GM23338 (cell line): ENCODE measurements at regions not wholly inside any gene's neighbourhood (a gene's known extent, or its start where the extent isn't known, plus 50 kb on each side); places are given as distances from the start of the nearest gene placed in this dataset.

ENCODE experiments used
- ATAC-seq: fragments of 200-7000 bp; cut with Tn5 transposase; 3 replicates; pipeline ENCODE4 v1.9.1; 2020
- DNase-seq: peaks from one replicate; pipeline ENCODE4 v3.0.0-alpha.2; 2015; ENCODE audit warnings: low spot score
- H2AFZ ChIP-seq: fragments of 200-600 bp; sonication (generic); 2 replicates; pipeline ENCODE4 v1.8.0; 2016; ENCODE audit warnings: antibody characterized with exemption, mild to moderate bottlenecking, moderate library complexity
- H3F3A ChIP-seq: fragments of 200-600 bp; sonication (generic); replicated peaks from 2 replicates; pipeline ENCODE4 v1.8.0; 2017; ENCODE audit warnings: antibody characterized with exemption, mixed run types, low read depth
- H3K27ac ChIP-seq: fragments of 200-600 bp; sonication (generic); 2 replicates; pipeline ENCODE4 v1.6.1; 2016; ENCODE audit warnings: low read depth
- H3K27me3 ChIP-seq: fragments of 200-600 bp; sonication (generic); 2 replicates; pipeline ENCODE4 v1.8.0; 2016; ENCODE audit warnings: mild to moderate bottlenecking, mixed run types, moderate library complexity; ENCODE audit not compliant: insufficient read depth
- H3K36me3 ChIP-seq: fragments of 200-600 bp; sonication (generic); 2 replicates; pipeline ENCODE4 v1.8.0; 2016; ENCODE audit warnings: mild to moderate bottlenecking; ENCODE audit not compliant: insufficient read depth
- H3K4me1 ChIP-seq: fragments of 200-600 bp; sonication (generic); 2 replicates; pipeline ENCODE4 v1.8.0; 2016; ENCODE audit warnings: mild to moderate bottlenecking, moderate library complexity; ENCODE audit not compliant: insufficient read depth
- H3K4me2 ChIP-seq: fragments of 200-600 bp; sonication (generic); 2 replicates; pipeline ENCODE4 v1.7.1; 2017; ENCODE audit warnings: mixed run types
- H3K4me3 ChIP-seq: fragments of 200-600 bp; sonication (generic); 2 replicates; pipeline ENCODE4 v1.6.1; 2016; ENCODE audit warnings: mixed run types
- H3K79me2 ChIP-seq: fragments of 200-600 bp; sonication (generic); replicated peaks from 2 replicates; pipeline ENCODE4 v1.8.0; 2017; ENCODE audit warnings: mild to moderate bottlenecking; ENCODE audit not compliant: insufficient read depth
- H3K9me2 ChIP-seq: fragments of 200-600 bp; sonication (generic); 2 replicates; pipeline ENCODE4 v1.8.0; 2017; ENCODE audit not compliant: insufficient read depth
- H4K20me1 ChIP-seq: fragments of 200-600 bp; sonication (generic); replicated peaks from 2 replicates; pipeline ENCODE4 v1.8.0; 2017; ENCODE audit warnings: mild to moderate bottlenecking; ENCODE audit not compliant: insufficient read depth
- H3K27ac Mint-ChIP-seq: 2 replicates; pipeline ENCODE4 v1.8.0; 2020; ENCODE audit warnings: inconsistent platforms, mild to moderate bottlenecking, moderate library complexity, mixed read lengths
- H3K27me3 Mint-ChIP-seq: 3 replicates; pipeline ENCODE4 v1.8.0; 2022; ENCODE audit warnings: low read depth, mild to moderate bottlenecking, moderate library complexity, mixed read lengths, inconsistent platforms; ENCODE audit not compliant: insufficient read depth, poor library complexity
- H3K36me3 Mint-ChIP-seq: 3 replicates; pipeline ENCODE4 v1.8.0; 2021; ENCODE audit warnings: low read depth, mild to moderate bottlenecking, inconsistent platforms, moderate library complexity, mixed read lengths
- H3K4me1 Mint-ChIP-seq: 3 replicates; pipeline ENCODE4 v1.8.0; 2020; ENCODE audit warnings: mild to moderate bottlenecking, inconsistent platforms, mixed read lengths
- H3K4me3 Mint-ChIP-seq: 3 replicates; pipeline ENCODE4 v1.8.0; 2021; ENCODE audit warnings: moderate library complexity, mild to moderate bottlenecking, inconsistent platforms, mixed read lengths
- H3K9me3 Mint-ChIP-seq: 3 replicates; pipeline ENCODE4 v1.8.0; 2020; ENCODE audit warnings: moderate library complexity, mild to moderate bottlenecking, inconsistent platforms, mixed read lengths
- CREB1 ChIP-seq: fragments of 250-450 bp; sonication (Bioruptor Pico); IDR thresholded peaks from 2 replicates; pipeline ENCODE4 v1.5.0; 2020; ENCODE audit warnings: low read depth, mild to moderate bottlenecking, moderate library complexity
- ETS1 ChIP-seq: IDR thresholded peaks from 2 replicates; pipeline ENCODE4 v1.6.1; 2016; ENCODE audit warnings: antibody characterized with exemption
- EZH2 ChIP-seq: fragments of 200-600 bp; sonication (generic); IDR thresholded peaks from one replicate; pipeline ENCODE4 v1.8.0; 2017; ENCODE audit warnings: antibody characterized with exemption, mild to moderate bottlenecking, low read depth; ENCODE audit not compliant: unreplicated experiment
- EZH2phosphoT487 ChIP-seq: fragments of 200-600 bp; sonication (generic); IDR thresholded peaks from one replicate; pipeline ENCODE4 v1.8.1; 2018; ENCODE audit warnings: antibody characterized with exemption; ENCODE audit not compliant: unreplicated experiment
- JUNB ChIP-seq: IDR thresholded peaks from one replicate; pipeline ENCODE4 v1.6.1; 2016; ENCODE audit warnings: antibody characterized with exemption; ENCODE audit not compliant: unreplicated experiment
- NANOG ChIP-seq: IDR thresholded peaks from 2 replicates; pipeline ENCODE4 v1.6.1; 2016; ENCODE audit warnings: antibody characterized with exemption, borderline replicate concordance
- STAT1 ChIP-seq: IDR thresholded peaks from one replicate; pipeline ENCODE4 v1.6.1; 2016; ENCODE audit warnings: antibody characterized with exemption; ENCODE audit not compliant: unreplicated experiment
- ZNF331 ChIP-seq: fragments of 250-450 bp; sonication (Bioruptor Pico); IDR thresholded peaks from 2 replicates; pipeline ENCODE4 v1.5.0; 2020; ENCODE audit warnings: low read depth, mild to moderate bottlenecking, moderate library complexity
- TF ChIP-seq, protein P1 (sequence below): fragments of 250-450 bp; sonication (Bioruptor Pico); IDR thresholded peaks from 2 replicates; pipeline ENCODE4 v1.5.0; 2020; ENCODE audit warnings: mild to moderate bottlenecking, moderate library complexity

DNA sequence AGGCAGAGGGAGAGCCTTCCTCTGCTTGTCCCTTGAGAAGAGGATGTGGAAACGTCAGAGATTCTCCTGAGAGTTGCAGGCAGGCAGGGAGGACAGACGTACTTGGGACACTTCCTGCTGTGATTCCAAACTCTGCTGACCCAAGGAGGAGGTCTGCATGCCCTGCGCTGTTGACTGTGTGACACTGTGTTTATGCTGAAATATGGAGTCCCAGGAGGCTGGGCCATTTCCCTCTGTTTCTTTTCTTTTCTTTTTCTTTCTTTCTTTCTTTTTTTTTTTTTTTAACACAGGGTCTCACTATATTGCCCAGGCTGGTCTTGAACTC is 63.5 kb upstream of the BHLHE23 start (continued):
- TF ChIP-seq, protein P1, sequence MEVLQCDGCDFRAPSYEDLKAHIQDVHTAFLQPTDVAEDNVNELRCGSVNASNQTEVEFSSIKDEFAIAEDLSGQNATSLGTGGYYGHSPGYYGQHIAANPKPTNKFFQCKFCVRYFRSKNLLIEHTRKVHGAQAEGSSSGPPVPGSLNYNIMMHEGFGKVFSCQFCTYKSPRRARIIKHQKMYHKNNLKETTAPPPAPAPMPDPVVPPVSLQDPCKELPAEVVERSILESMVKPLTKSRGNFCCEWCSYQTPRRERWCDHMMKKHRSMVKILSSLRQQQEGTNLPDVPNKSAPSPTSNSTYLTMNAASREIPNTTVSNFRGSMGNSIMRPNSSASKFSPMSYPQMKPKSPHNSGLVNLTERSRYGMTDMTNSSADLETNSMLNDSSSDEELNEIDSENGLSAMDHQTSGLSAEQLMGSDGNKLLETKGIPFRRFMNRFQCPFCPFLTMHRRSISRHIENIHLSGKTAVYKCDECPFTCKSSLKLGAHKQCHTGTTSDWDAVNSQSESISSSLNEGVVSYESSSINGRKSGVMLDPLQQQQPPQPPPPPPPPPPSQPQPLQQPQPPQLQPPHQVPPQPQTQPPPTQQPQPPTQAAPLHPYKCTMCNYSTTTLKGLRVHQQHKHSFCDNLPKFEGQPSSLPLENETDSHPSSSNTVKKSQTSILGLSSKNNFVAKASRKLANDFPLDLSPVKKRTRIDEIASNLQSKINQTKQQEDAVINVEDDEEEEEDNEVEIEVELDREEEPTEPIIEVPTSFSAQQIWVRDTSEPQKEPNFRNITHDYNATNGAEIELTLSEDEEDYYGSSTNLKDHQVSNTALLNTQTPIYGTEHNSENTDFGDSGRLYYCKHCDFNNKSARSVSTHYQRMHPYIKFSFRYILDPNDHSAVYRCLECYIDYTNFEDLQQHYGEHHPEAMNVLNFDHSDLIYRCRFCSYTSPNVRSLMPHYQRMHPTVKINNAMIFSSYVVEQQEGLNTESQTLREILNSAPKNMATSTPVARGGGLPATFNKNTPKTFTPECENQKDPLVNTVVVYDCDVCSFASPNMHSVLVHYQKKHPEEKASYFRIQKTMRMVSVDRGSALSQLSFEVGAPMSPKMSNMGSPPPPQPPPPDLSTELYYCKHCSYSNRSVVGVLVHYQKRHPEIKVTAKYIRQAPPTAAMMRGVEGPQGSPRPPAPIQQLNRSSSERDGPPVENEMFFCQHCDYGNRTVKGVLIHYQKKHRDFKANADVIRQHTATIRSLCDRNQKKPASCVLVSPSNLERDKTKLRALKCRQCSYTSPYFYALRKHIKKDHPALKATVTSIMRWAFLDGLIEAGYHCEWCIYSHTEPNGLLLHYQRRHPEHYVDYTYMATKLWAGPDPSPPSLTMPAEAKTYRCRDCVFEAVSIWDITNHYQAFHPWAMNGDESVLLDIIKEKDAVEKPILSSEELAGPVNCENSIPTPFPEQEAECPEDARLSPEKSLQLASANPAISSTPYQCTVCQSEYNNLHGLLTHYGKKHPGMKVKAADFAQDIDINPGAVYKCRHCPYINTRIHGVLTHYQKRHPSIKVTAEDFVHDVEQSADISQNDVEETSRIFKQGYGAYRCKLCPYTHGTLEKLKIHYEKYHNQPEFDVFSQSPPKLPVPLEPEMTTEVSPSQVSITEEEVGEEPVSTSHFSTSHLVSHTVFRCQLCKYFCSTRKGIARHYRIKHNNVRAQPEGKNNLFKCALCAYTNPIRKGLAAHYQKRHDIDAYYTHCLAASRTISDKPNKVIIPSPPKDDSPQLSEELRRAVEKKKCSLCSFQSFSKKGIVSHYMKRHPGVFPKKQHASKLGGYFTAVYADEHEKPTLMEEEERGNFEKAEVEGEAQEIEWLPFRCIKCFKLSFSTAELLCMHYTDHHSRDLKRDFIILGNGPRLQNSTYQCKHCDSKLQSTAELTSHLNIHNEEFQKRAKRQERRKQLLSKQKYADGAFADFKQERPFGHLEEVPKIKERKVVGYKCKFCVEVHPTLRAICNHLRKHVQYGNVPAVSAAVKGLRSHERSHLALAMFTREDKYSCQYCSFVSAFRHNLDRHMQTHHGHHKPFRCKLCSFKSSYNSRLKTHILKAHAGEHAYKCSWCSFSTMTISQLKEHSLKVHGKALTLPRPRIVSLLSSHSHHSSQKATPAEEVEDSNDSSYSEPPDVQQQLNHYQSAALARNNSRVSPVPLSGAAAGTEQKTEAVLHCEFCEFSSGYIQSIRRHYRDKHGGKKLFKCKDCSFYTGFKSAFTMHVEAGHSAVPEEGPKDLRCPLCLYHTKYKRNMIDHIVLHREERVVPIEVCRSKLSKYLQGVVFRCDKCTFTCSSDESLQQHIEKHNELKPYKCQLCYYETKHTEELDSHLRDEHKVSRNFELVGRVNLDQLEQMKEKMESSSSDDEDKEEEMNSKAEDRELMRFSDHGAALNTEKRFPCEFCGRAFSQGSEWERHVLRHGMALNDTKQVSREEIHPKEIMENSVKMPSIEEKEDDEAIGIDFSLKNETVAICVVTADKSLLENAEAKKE (CRISPR knock-in tag), result no peak
- TF ChIP-seq STAT1, result no peak

DNA sequence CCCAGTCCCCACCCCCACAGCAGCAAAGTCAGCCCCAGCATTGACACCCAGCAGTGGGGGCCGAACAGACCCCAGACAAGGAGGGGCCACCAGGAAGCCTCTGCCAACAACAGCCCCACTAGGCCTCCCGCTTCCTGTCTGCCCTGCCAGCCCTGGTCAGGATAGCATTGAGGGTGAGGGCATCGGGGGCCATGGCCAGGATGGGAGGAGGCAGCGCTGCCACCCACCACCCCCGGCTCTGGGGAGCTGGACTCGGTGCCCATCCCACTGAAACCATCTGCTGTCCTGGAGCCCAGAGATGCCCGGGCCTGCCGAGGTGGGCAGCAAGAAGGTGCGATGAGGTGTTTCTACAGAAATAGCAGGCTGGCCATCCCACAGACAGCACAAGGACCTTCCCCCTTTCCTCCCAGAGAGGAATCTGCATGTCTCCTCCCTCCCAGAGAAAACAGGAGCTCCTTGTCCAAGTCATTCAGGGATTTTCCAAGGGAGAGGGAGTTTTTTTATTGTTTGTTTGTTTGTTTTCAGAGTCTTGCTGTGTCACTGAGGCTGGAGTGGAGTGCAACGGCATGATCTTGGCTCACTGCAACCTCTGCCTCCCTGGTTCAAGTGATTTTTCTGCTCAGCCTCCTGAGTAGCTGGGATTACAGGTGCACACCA is 62.1 kb upstream of the BHLHE23 start:
- H3K4me1 ChIP-seq, result peaks cover 8% of the 10 kb centered on the region; the same call in 1 of the 2 replicates
- H3K4me1 Mint-ChIP-seq, result peaks cover 10% of the 10 kb centered on the region
- no peak overlapping the region for H3K27ac Mint-ChIP-seq
- no peaks in the 10 kb centered on the region for H3K9me3 Mint-ChIP-seq
- no peaks in the 10 kb centered on the region for H3K36me3 Mint-ChIP-seq
- no peak overlapping the region for H3K27ac ChIP-seq
- no peaks in the 10 kb centered on the region for H3K36me3 ChIP-seq
- no peak overlapping the region for H2AFZ ChIP-seq
- H3K79me2 ChIP-seq, result no peaks in the 10 kb centered on the region
- DNase-seq (no peak), ATAC-seq (no peak)
- peaks cover 32% of the 10 kb centered on the region for H3K27me3 Mint-ChIP-seq
- no peak overlapping the region for H3K4me3 ChIP-seq
- H3K4me3 Mint-ChIP-seq, result no peak overlapping the region
- H3F3A ChIP-seq, result no peaks in the 10 kb centered on the region
- H4K20me1 ChIP-seq, result no peaks in the 10 kb centered on the region; the same call in 1 of the 2 replicates
- H3K9me2 ChIP-seq, result no peaks in the 10 kb centered on the region
- H3K27me3 ChIP-seq, result peaks cover 28% of the 10 kb centered on the region
- no peak overlapping the region for H3K4me2 ChIP-seq
- TF ChIP-seq STAT1, result no peak
- no peak for TF ChIP-seq EZH2
- no peak for TF ChIP-seq CREB1
- no peak for TF ChIP-seq ZNF331 (CRISPR knock-in tag)
- TF ChIP-seq, protein P1 (CRISPR knock-in tag), result no peak
- TF ChIP-seq JUNB, result no peak
- TF ChIP-seq EZH2phosphoT487, result no peak
- TF ChIP-seq ETS1, result no peak
- no peak for TF ChIP-seq NANOG
